ENCODE measurements at regions not wholly inside any gene's neighbourhood (a gene's known extent, or its start where the extent isn't known, plus 50 kb on each side); places are given as distances from the start of the nearest gene placed in this dataset.
"Not testable (repeated sequence)": the region's sequence is repeated elsewhere in the genome, so short reads cannot be mapped to it uniquely, and the experiment has no call there.

DNA sequence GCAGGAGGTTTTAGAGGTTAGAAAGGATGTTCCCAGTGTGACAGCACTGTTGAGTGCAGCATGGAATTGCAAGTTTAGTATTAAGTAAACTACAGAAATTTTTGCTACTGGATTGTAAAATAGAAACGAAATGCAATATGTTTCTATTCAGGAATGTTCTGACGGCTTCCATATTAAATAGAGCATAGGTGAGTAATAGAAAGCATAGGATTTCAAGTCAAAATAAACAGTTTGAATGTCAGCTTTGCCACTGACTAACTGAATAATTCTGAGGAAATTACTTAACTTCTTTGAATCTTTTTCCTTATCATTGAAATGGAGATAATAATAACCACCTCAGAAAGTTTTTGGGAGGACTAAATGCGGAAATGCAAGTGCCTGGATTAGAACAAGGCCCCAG lies 331.9 kb upstream of the GK2 start:
- no peak for FAIRE-seq

DNA sequence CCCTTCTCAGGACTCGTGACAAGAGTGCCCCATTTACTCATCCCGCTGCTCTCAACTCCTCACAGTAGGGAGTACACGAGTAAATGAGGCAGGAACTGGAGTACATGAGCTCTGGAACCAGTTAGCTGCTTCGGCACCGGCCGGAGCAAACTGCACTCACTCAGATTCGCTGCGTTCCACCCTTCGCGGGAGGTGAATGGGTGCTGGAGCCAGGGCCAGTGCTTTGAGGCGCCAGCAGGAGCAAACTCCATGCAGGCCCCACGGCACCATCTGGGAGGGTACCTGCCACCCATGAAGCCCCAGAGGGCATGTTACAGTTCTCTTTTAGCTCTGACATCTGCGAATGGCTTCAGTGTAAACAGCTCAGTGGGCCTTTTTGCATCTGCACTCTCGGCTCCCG lies 315.5 kb upstream of the GK2 start:
- no peak for FAIRE-seq

DNA sequence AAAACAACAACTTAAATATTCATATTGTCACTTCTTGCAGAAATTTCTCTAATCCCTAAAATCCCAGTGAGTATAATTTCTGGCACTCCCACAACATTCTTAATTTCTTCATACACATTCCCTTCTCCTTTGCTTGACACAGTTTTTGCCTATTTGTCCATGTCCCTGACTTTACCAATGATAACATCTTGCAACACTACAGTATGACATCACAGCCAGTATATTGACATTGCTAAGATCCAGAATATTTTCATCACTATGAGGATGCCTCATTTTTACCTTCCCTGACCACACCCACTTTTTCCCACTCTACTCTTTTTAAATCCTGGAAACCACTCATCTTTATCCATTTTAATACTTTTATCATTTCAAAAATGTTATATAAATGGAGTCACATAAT lies 292.3 kb upstream of the GK2 start:
- no peak for FAIRE-seq

DNA sequence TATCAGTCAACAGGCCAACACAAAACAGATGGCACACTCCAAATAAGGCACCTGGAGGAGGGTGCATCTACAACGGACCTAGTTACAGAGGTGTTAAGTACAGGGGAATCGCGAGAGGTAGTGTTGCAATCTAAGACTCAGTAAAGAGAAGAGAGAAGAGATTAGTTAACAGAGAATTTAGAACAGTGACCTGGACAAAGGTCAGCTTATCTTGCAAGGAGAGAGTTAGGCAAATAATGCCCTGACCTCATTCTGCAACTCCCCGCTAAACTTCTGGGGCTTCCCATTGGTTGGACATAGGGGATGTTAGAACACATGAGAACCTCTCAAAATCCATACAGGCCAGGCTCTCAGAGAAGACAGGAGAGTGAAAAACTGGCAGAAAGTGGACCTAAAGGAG lies 289.4 kb upstream of the GK2 start:
- no peak for FAIRE-seq

DNA sequence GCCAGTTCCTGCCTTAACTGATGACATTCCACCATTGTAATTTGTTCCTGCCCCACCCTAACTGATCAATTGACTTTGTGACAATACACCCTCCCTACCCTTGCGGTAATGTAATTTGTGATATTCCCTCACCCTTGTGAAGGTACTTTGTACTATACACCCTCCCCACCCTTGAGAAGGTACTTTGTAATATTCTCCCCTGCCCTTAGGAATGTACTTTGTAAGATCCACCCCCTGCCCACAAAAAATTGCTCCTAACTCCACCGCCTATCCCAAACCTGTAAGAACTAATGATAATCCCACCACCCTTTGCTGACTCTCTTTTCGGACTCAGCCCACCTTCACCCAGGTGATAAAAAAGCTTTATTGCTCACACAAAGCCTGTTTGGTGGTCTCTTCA lies 288.5 kb upstream of the GK2 start:
- not testable (repeated sequence) for FAIRE-seq

DNA sequence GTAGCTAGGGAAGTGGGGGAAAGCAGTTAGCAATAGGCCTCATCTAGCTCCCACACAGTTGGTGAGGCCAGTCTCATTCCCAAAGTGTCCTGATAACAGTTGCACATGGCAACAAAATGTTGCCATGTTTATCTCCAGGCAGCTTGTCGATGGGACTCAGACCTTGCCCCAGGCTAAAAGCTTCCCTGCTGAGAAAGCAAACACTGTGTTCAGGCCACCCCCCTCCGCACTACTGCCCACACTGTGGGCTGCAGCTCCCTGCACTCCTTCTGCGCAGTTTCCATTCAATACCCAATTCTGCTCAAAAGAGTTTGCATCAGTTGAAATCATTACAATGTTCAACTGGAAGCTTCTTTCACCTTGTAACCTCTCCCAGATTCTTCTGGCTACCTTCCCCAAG lies 287.8 kb upstream of the GK2 start:
- no peak for FAIRE-seq

DNA sequence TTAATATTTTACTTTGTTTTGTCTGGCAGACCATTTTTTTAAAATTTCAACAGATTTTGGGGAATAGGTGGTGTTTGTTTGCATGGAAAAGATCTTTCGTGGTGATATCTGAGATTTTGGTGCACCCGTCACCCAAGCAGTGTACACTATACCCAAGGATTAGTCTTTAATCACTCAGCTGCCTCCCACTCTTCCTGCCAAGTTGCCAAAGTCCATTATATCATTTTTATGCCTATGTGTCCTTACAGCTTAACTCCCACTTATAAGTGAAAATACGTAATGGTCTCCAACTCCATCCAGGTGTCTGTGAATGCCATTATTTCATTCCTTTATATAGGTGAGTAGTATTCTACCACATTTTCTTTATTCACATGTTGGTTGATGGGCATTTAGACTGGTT lies 281.7 kb upstream of the GK2 start:
- FAIRE-seq: no peak

DNA sequence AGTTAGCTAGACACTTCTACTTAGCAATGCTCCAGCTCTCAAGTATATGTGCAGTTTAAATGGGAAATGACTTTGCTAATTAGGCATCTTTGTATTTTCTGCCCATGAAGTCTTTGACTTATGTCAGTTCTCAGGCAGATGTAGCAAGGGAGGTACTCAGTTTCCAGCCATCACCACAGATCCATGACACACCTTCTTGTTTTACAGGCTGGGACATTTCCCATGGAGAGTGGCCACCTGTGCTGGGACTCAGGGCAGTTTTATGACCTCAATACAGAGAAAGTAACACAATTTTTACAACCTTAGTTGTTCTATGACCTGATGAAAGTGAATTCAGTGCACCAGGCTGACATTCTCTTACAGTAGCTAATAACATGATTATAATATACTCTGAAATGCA lies 280.7 kb upstream of the GK2 start:
- no peak for FAIRE-seq

DNA sequence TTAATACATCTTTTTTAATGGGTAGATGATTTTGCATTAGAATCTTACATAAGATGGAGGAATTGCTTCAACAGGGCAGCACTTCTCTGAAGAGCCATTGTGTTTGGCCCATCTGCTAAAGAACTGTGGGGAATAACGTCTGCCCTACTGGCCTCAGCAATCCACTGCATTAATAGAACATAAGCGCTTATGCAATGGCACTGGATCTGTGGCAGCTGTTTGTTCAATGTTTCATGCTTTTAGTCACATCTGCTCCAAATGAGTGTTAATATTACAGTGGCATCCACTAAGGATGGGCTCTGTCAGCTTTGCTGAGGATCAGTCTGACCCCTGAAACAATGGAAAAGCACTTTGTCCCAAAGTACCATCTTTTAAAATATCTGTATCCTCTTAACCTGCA lies 279.0 kb upstream of the GK2 start:
- FAIRE-seq: no peak

DNA sequence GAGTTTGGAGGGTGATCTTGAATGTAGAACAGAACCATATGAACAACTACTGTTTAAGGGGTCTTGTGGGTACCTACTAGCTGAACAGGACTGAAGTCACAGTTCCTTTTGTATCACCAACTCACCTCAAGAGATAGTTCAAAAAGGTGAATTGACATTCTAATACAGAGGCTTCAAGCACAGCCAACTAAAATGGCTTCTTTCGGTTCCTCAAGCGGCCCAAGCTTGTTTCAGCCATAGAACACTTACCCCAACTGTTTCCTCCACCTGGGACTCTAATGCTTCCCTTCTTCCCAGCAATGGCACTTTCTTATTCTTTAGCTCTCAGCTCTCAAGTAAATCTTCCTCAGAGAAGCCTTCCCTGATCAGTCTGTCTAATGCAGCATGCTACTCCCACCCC lies 277.5 kb upstream of the GK2 start:
- FAIRE-seq: no peak

DNA sequence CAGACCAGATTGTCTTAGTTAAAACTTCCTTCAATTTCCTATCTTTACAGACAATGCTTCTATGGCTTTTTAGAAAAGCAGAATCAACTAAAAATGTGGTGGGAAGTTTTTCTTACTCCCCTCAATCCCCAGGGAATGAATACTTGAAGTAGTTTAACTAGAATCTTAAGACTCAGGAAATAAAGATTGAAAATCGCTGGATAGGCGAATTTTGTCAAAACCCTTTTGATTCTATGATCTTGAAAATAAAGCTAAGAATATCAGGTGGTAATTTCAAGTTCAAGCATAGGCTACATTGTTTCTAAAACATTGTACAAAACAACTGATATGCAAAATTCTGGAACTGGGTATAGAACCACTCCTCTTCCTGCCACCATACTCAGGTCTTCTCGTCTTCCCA lies 276.5 kb upstream of the GK2 start:
- no peak for FAIRE-seq

DNA sequence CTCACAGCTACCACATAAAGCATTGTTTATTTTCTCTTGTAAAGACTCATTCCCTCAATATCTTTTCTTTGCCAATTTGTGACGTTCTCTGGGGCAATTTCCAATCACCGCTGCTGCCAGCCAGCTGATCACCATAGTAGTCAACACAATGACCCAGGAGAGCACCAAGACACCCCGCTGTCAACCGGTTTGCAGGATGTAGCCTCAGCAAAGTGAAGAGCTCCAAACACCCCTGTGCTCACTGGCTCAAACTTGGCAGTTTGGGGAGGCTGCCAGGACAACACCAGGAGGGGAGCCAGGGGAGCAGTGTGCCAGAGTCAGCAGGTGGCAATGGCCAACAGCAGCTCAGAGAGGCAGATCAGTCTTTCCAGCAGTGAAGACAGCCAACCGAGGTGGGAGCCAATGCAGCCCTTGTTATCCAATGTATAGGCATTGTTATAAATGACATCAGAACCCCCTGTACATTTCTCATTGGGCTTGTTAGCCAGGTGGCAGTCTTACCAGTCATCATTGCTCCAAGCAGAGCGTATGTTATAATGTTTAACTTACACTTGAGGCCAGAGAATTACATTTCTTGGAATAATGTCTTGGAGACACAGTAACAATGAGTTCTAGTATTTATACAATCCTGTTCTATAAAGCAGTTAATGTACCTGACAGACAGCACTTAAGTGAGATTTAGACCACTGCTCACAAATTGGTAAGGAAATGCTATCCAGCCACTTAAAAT lies 274.9 kb upstream of the GK2 start:
- FAIRE-seq: no peak

DNA sequence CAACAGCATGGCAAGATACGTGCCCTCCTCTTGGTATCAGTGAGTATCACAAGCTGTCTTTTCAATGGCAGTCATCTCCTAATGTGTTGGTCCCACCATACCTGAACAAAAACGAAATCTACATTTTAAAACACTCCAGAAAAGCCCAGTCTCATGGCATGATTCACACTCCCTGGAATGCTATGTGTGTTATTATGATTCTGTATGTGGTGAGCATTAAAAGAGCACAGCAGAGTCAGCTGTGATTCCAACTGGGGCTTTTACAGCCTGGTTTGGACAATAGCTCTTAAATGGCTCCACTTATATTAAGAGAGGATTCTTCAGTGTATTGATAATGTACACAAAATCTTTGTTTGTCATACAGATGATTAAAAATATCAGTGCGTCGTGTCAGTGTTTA lies 274.1 kb upstream of the GK2 start:
- FAIRE-seq: no peak

DNA sequence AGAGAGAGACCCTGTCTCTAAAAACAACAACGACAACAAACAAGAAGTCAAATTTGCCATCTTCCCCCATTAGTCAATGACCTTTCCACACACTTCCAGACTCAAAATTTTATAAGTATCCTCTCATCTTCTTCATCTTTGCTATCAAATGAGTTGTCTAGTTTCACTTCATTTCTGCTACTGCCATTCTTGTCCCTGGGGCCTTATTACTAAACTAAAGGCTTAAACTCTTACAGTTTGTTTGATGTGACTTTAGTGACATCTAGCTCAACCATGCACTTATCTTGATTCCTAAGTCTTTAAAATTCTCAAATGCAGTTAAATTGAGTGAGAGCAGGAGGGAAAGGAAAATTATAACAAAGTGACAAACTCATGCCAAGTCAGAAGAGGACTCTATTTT lies 271.8 kb upstream of the GK2 start:
- no peak for FAIRE-seq

DNA sequence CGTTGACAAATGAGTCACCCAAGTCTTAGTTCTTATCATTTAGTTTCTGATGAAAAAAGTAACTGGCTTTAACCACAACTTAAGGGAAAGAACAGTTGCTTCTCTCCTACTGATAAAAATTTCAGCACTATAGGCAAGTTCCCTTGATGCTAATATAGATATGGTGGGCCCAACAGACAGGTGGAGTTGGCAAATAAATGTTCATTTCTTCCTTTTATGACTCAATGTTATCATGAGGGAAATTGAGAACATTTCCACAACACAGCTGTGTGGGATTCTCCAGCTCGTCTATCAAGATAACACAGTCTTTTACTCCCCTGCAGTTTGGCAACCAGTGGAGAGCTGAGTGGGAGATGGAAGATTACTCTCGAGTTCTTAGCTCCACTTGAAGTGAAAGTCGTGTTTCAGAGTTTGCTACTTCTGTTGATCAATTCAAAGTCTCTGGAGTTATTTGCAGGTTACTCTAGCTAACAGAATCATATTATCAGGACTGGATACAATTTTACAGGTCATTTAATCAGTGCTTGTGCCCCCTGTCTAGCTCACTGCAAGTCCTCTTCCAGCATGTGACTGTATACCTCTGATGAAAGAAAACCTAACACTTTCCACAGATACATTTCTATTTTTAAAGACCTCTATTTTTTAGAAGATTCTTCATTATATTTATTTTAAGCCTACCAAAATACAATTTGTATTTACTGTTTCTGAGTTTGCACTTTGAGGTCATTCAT lies 270.6 kb upstream of the GK2 start:
- no peak for FAIRE-seq

DNA sequence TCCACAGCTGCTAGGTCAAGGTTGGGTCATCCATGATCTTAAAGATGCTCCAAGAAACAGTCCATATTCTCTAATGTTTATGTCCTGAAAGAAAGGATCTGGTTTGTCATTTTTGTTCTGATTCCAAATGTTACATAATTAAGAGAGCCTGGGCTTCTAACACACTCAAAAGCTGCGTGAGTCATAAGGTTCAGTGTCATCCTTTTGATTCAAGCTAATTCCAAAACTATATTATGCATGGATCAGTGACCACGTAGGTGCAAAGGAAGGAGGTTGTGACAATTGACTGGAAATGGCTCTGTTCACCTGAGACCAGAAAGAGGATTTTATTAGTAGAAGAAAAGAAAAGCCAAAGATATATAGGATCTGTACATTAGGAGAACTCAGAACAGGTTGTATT lies 268.7 kb upstream of the GK2 start:
- FAIRE-seq: no peak

DNA sequence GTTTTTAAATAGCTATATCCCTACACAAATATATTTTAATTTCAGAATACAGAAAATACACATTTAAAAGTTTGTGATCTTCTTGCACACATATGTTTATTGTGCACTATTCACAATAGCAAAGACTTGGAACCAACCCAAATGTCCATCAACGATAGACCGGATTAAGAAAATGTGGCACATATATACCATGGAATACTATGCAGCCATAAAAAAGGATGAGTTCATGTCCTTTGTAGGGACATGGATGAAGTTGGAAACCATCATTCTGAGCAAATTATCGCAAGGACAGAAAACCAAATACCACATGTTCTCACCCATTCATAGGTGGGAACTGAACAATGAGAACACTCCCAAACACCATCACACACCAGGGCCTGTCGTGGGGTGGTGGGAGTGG lies 266.9 kb upstream of the GK2 start:
- not testable (repeated sequence) for FAIRE-seq

DNA sequence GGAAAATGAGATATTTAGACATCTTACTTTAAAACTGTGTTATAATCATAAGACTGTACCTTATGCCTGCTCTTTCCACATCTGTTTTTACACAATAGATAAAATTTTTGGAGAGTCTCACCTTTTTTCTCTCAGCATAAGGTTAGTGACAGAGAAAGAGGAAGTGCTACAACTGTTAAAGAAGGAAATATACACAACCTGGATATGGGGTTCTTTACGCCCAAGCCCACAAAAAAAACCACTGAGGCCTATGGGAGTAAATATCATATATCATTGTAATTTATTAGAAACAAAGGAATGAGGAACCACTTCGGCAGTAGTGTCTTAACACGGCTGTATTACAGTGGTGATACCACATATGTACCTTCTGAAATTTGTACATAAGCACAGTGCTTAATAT lies 265.9 kb upstream of the GK2 start:
- no peak for FAIRE-seq

DNA sequence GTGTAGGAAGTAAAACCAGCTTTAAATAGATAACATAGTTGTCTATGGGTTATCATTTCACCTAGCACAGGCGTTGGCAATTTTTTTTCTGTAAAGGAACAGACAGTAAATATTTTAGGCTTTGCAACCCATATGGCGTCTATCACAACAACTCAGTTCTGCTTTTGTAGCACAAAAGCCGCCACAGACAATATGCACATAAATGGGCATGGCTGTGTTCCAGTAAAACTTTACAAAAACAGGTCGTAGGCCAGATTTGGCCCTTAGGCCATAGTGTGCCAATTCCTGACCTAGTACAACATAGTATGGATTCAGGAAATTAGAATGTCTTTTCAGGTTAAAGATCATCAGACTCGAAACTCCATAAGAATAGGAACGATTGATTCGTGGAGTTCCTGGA lies 265.3 kb upstream of the GK2 start:
- no peak for FAIRE-seq

DNA sequence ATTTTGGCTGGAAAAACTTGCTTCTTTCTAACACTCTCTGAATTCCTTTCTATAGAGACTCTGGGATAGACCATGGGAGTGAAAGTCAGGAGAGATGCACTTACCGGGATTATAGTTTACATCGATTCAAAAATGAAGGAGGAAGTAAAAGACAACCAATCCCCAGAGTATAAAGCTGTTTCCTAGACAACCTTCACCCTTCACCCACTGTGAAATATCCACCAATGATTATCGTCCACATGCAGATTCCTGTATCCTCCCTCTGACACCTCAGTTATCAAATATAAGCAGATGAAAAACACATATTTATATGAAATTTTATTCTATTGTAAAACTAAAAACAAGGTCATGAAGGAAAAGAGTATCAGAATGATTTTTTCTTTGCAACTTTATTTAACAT lies 258.8 kb upstream of the GK2 start:
- no peak for FAIRE-seq

DNA sequence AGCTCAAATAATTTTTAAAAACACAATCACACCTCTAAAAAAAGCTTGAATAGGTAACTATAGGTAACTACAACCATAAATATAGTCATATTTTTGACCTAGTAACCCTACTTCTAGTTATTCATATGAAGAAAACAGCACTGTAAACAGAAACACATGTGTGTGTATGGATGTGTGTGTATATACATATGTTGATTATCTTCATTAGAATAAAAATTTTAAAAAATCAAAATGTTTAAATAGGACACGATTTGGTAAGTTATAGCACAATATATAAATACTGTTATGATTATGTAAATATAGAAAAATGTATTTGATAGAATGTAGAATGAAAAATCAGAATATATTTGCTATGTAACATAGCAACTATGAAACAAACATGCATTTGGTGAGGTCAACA lies 258.1 kb upstream of the GK2 start:
- no peak for FAIRE-seq

DNA sequence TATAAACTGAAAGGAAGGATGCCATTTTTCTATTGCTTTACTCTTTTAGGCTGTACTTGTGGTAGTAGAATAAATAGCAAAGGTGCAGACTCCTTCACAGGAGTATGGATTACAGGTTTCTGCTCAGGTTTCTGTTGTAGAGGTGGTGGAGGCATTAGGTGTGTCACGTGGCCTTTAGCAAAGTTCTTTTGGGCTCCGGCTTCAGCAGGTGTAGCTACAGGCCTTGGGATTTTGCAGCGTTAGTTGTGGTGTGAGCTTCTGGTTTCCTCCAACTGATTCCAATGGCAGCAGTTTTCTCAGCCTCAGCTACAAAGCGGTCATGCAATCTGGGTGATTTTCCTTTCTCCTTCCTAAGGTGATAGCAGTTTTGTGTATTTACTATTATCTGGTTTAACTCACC lies 255.8 kb upstream of the GK2 start:
- FAIRE-seq: no peak

DNA sequence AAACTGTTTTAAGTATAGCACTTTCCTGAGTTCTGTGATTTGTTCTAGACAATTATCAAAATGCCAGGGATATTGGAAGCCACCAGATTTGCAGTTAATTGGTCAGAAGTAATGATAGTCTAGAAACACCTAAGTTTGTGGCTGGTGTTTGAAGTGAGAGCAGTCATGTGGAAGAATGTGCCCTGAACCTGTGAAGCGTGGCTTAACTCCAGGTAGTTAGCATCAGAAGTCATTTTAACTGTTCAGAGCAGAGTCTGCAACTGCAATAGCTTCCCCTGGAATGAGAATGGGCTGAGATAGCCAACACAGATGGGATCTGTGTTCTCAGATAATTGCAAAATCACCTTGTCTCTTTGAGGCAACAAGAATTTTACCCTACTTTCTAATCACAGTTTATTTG lies 255.1 kb upstream of the GK2 start:
- FAIRE-seq: no peak

DNA sequence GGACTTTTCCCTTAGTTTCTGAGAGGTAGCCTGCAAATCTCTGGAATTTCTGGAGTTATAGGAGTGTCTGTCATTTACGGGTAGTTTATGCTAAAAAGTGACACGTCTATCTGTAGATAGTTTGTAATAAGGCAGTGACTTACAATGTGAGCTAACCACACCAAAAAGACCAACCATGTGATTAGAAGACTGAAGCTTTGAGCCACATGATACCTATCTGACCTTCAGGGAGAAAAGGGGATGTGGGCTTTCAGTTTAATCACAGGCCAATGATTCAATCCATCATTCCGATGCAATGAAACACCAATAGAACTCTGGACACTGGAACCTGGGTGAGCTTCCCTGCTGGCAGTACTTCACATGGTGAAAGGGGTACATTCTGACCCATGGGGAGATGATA lies 254.6 kb upstream of the GK2 start:
- FAIRE-seq: no peak

DNA sequence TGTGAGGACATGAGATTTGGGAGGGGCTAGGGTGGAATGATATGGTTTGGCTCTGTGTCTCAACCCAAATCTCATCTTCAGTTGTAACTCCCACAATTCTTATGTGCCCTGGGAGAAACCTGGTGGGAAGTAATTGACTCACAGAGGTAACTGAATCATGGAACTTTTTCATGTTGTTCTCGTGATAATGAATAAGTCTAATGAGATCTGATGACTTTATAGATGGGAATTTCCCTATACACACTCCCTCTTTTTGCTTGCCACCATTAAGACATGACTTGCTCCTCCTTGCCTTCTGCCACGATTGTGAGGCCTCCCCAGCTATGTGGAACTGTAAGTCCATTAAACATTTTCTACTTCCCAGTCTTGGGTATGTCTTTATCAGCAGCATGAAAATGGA lies 253.2 kb upstream of the GK2 start:
- no peak for FAIRE-seq

Data from A204.1 (cell line).